NCI-H2171 (cell line): ENCODE measurements at regions not wholly inside any gene's neighbourhood (a gene's known extent, or its start where the extent isn't known, plus 50 kb on each side); places are given as distances from the start of the nearest gene placed in this dataset.
"Not testable (repeated sequence)": the region's sequence is repeated elsewhere in the genome, so short reads cannot be mapped to it uniquely, and the experiment has no call there.

Experiments used
- DNase-seq: peaks from one replicate; lab custom pipeline; 2025; lab: John Stamatoyannopoulos, UW

- DNase-seq: not testable (repeated sequence)
Observed at GRCh38 chr17:445839-446238, 93.2 kb upstream of the RPH3AL start, which contains the start of gene RFLNB. TSS of gene RFLNB (minus strand) at chr17:445939.

GRCh38 chr17:444879-445454 is 92.4 kb upstream of the RPH3AL start:
- DNase-seq: no peak

- no peak for DNase-seq
Observed at GRCh38 chr17:443109-443508, 90.5 kb upstream of the RPH3AL start.

GRCh38 chr17:441155-441950 is 88.7 kb upstream of the RPH3AL start:
- DNase-seq: no peak

GRCh38 chr17:438191-438590 is 85.6 kb upstream of the RPH3AL start:
- DNase-seq: no peak

- DNase-seq: no peak
Observed at GRCh38 chr17:437545-437944, 84.9 kb upstream of the RPH3AL start.

GRCh38 chr17:436571-436970 is 84.0 kb upstream of the RPH3AL start:
- no peak for DNase-seq

- DNase-seq: not testable (repeated sequence)
Observed at GRCh38 chr17:432471-432870, 79.9 kb upstream of the RPH3AL start.

GRCh38 chr17:431494-431893 is 78.9 kb upstream of the RPH3AL start:
- DNase-seq: no peak

- no peak for DNase-seq
Observed at GRCh38 chr17:429589-429988, 77.0 kb upstream of the RPH3AL start.

- DNase-seq: no peak
Observed at GRCh38 chr17:428414-428813, 75.8 kb upstream of the RPH3AL start.

- DNase-seq: no peak
Observed at GRCh38 chr17:427891-428290, 75.3 kb upstream of the RPH3AL start.

GRCh38 chr17:427327-427726 is 74.7 kb upstream of the RPH3AL start:
- no peak for DNase-seq

- no peak for DNase-seq
Observed at GRCh38 chr17:422196-422930, 69.8 kb upstream of the RPH3AL start.

- DNase-seq: no peak
Observed at GRCh38 chr17:420479-421175, 68.0 kb upstream of the RPH3AL start.

GRCh38 chr17:419073-419735 is 66.6 kb upstream of the RPH3AL start:
- no peak for DNase-seq

- DNase-seq: no peak
Observed at GRCh38 chr17:418421-418751, 65.8 kb upstream of the RPH3AL start.

GRCh38 chr17:417691-418420 is 65.2 kb upstream of the RPH3AL start:
- no peak for DNase-seq

GRCh38 chr17:416293-417206 is 63.9 kb upstream of the RPH3AL start:
- no peak for DNase-seq

GRCh38 chr17:413706-414380 is 61.2 kb upstream of the RPH3AL start:
- DNase-seq: no peak
